Ovary (tissue), 3 donors: ENCODE measurements at regions not wholly inside any gene's neighbourhood (a gene's known extent, or its start where the extent isn't known, plus 50 kb on each side); places are given as distances from the start of the nearest gene placed in this dataset.

Source experiments
- CTCF ChIP-seq, 3 donors: fragments of 450-650 bp in 2 of 3; fragments of 200-600 bp in 1 of 3; IDR thresholded peaks; one replicate each; pipeline versions ENCODE4 v1.5.1 to v1.8.0; 2016 to 2022; ENCODE audit warnings: antibody characterized with exemption in 3 of 3, mild to moderate bottlenecking in 1 of 3
- EP300 ChIP-seq: sonication (generic); formaldehyde crosslinking; IDR thresholded peaks from one replicate; pipeline ENCODE4 v1.6.1; 2017; ENCODE audit warnings: antibody characterized with exemption
- POLR2A ChIP-seq: fragments of 450-650 bp; IDR thresholded peaks from one replicate; pipeline ENCODE4 v1.6.1; 2017; ENCODE audit warnings: antibody characterized with exemption, mild to moderate bottlenecking, moderate library complexity
- donor health status: DM: no; HTN: no; CAD: no.

GRCh38 chr20:63128367-63128766 is 87.6 kb downstream of the YTHDF1 start:
- TF ChIP-seq CTCF (IDR thresholded peaks at IDR 0.05) (no peak), POLR2A (no peak), EP300 (no peak)
